GM12878 (cell line): ENCODE measurements at regions not wholly inside any gene's neighbourhood (a gene's known extent, or its start where the extent isn't known, plus 50 kb on each side); places are given as distances from the start of the nearest gene placed in this dataset.

ENCODE experiments used
- ATAC-seq: fragments of 200-7000 bp; cut with Tn5 transposase; 3 replicates; pipeline ENCODE4 v1.9.1; 2020; ENCODE audit warnings: mild to moderate bottlenecking, moderate library complexity
- BruUV-seq: library from RNA; stranded (reverse); fragments of 400-500 nt; replicated peaks from 2 replicates; lab custom pipeline; 2021; lab: Mats Ljungman, UMichigan
- CTCF ChIA-PET: fragments of 300-600 bp; sonication (Branson Sonifier 250); formaldehyde crosslinking; extraction: SDS; loops from one replicate; lab custom pipeline; 2021; ENCODE audit warnings: inconsistent platforms; lab: Yijun Ruan, JAX
- POLR2A ChIA-PET: fragments of 350-600 bp; formaldehyde crosslinking; extraction: SDS; loops from one replicate; lab custom pipeline; 2021; ENCODE audit warnings: inconsistent platforms; lab: Charles Lee
- RAD21 ChIA-PET: fragments of 300-600 bp; sonication (Branson Sonifier 250); formaldehyde crosslinking; loops from one replicate; lab custom pipeline; 2023; ENCODE audit warnings: antibody characterized with exemption; ENCODE audit not compliant: unreplicated experiment; lab: Charles Lee
- SMC1A ChIA-PET: fragments of 300-600 bp; sonication (Branson Sonifier 250); formaldehyde crosslinking; loops from one replicate; lab custom pipeline; 2023; ENCODE audit not compliant: unreplicated experiment, uncharacterized antibody; lab: Charles Lee
- DNase-seq: peaks from one replicate; pipeline ENCODE4 v3.0.0-alpha.2; 2011; ENCODE audit warnings: low read depth, low spot score
- FAIRE-seq: peaks from 3 replicates; lab custom pipeline; 2011; peaks lifted over from hg19 to GRCh38; lab: Jason Lieb, UNC
- H2AFZ ChIP-seq: 2 replicates; pipeline ENCODE4 v1.6.0; 2011; ENCODE audit warnings: low read depth, low read length, control low read depth; ENCODE audit not compliant: control insufficient read depth
- H3K27ac ChIP-seq: 2 replicates; pipeline ENCODE4 v1.5.1; 2011; ENCODE audit warnings: control low read depth; ENCODE audit not compliant: control insufficient read depth, insufficient read depth
- H3K27me3 ChIP-seq, 2 experiments: replicated peaks in 1 of 2; 2 replicates each; pipeline versions ENCODE4 v1.6.0 to v1.6.1; 2011; ENCODE audit warnings: low read length in 1 of 2; ENCODE audit not compliant: control insufficient read depth in 2 of 2, insufficient read depth in 2 of 2
- H3K36me3 ChIP-seq, 2 experiments: 2 replicates each; pipeline ENCODE4 v1.5.1; 2011; ENCODE audit warnings: low read length in 1 of 2; ENCODE audit not compliant: control insufficient read depth in 2 of 2, insufficient read depth in 2 of 2
- H3K4me1 ChIP-seq: 2 replicates; pipeline ENCODE4 v1.6.1; 2011; ENCODE audit warnings: mild to moderate bottlenecking, low read length, moderate library complexity, mixed read lengths; ENCODE audit not compliant: control insufficient read depth, insufficient read depth
- H3K4me2 ChIP-seq: 2 replicates; pipeline ENCODE4 v1.6.0; 2011; ENCODE audit warnings: control low read depth; ENCODE audit not compliant: control insufficient read depth, insufficient read depth
- H3K4me3 ChIP-seq: fragments of 200-600 bp; sonication (generic); 2 replicates; pipeline ENCODE4 v1.5.1; 2016
- H3K79me2 ChIP-seq: 2 replicates; pipeline ENCODE4 v1.6.0; 2011; ENCODE audit warnings: low read length; ENCODE audit not compliant: control insufficient read depth, insufficient read depth
- H3K9ac ChIP-seq: 2 replicates; pipeline ENCODE4 v1.8.0; 2011; ENCODE audit warnings: low read length, control low read depth, mixed read lengths; ENCODE audit not compliant: control insufficient read depth, insufficient read depth
- H3K9me3 ChIP-seq: replicated peaks from 3 replicates; pipeline ENCODE4 v1.5.1; 2011; ENCODE audit warnings: mild to moderate bottlenecking, low read length; ENCODE audit not compliant: control insufficient read depth, insufficient read depth
- H4K20me1 ChIP-seq: 2 replicates; pipeline ENCODE4 v1.6.0; 2011; ENCODE audit not compliant: control insufficient read depth, insufficient read depth
- ATF2 ChIP-seq: IDR thresholded peaks from 2 replicates; pipeline ENCODE4 v1.6.1; 2012; ENCODE audit warnings: low read length, inconsistent platforms
- ATF3 ChIP-seq: IDR thresholded peaks from 2 replicates; pipeline ENCODE4 v1.6.1; 2011; ENCODE audit warnings: low read depth, mild to moderate bottlenecking, low read length, moderate library complexity, borderline replicate concordance; ENCODE audit errors: extremely low read depth
- BACH1 ChIP-seq: fragments of 450-650 bp; IDR thresholded peaks from 2 replicates; pipeline ENCODE4 v1.6.1; 2017; ENCODE audit warnings: mild to moderate bottlenecking, borderline replicate concordance
- CBX3 ChIP-seq: fragments of 200-600 bp; sonication (generic); IDR thresholded peaks from 2 replicates; pipeline ENCODE4 v1.6.1; 2016; ENCODE audit warnings: low read depth, borderline replicate concordance
- CHD1 ChIP-seq: IDR thresholded peaks from 2 replicates; pipeline ENCODE4 v1.6.1; 2012; ENCODE audit warnings: low read depth, low read length, improper control_type of control experiment
- DPF2 ChIP-seq: fragments of 450-650 bp; IDR thresholded peaks from 2 replicates; pipeline ENCODE4 v1.6.1; 2017; ENCODE audit warnings: mild to moderate bottlenecking
- E2F4 ChIP-seq: IDR thresholded peaks from 2 replicates; pipeline ENCODE4 v1.6.1; 2012; ENCODE audit warnings: low read depth, low read length, improper control_type of control experiment
- EED ChIP-seq: sonication (generic); IDR thresholded peaks from 2 replicates; pipeline ENCODE4 v1.6.1; 2016; ENCODE audit warnings: antibody characterized with exemption, low read depth
- ESRRA ChIP-seq: IDR thresholded peaks from 2 replicates; pipeline ENCODE4 v1.6.1; 2012; ENCODE audit warnings: mild to moderate bottlenecking, low read length, improper control_type of control experiment
- ETV6 ChIP-seq, 2 experiments: fragments of 450-650 bp in 1 of 2; IDR thresholded peaks in 1 of 2; conservative IDR thresholded peaks in 1 of 2; 2 replicates each; pipeline ENCODE4 v1.6.1; 2014; ENCODE audit warnings: antibody characterized with exemption in 1 of 2, borderline replicate concordance in 1 of 2, low read depth in 1 of 2, mild to moderate bottlenecking in 1 of 2, moderate library complexity in 1 of 2
- FOS ChIP-seq: IDR thresholded peaks from 3 replicates; pipeline ENCODE4 v1.6.1; 2011; ENCODE audit warnings: borderline replicate concordance; ENCODE audit not compliant: insufficient read length; ENCODE audit errors: extremely low read depth
- KLF5 ChIP-seq: fragments of 450-650 bp; IDR thresholded peaks from 2 replicates; pipeline ENCODE4 v1.6.1; 2014; ENCODE audit warnings: mild to moderate bottlenecking; ENCODE audit not compliant: partially characterized antibody
- MEF2B ChIP-seq: fragments of 450-650 bp; IDR thresholded peaks from 2 replicates; pipeline ENCODE4 v1.6.1; 2018; ENCODE audit warnings: mild to moderate bottlenecking, moderate library complexity; ENCODE audit not compliant: partially characterized antibody, poor library complexity, severe bottlenecking
- MXI1 ChIP-seq: fragments of 150-350 bp; IDR thresholded peaks from 2 replicates; pipeline ENCODE4 v1.6.1; 2011; ENCODE audit warnings: low read depth, mild to moderate bottlenecking, inconsistent platforms, low read length, improper control_type of control experiment
- SREBF2 ChIP-seq: IDR thresholded peaks from 2 replicates; pipeline ENCODE4 v1.6.1; 2012; ENCODE audit warnings: mild to moderate bottlenecking, low read length
- WRNIP1 ChIP-seq: IDR thresholded peaks from 2 replicates; pipeline ENCODE4 v1.6.1; 2011; ENCODE audit warnings: low read depth, low read length, improper control_type of control experiment, borderline replicate concordance
- ZNF24 ChIP-seq: fragments of 450-650 bp; IDR thresholded peaks from 2 replicates; pipeline ENCODE4 v1.6.1; 2017; ENCODE audit warnings: antibody characterized with exemption, mild to moderate bottlenecking
- WGBS: methylation state at CpG from one replicate; pipeline ENCODE4 v1.1.6; 2016; ENCODE audit warnings: low lambda C conversion rate; ENCODE audit not compliant: insufficient replicate concordance, insufficient coverage; ENCODE audit errors: missing lambda C conversion rate; 5-methylcytosine and 5-hydroxymethylcytosine counted together
- in situ Hi-C: fragments of 300-500 bp; cut with MboI; formaldehyde crosslinking; loops from 9 replicates; pipeline ENCODE4 v1.14.3; 2018; ENCODE audit warnings: mixed read lengths
- intact Hi-C: fragments of 100-400 bp; cut with micrococcal nuclease; formaldehyde crosslinking; loops from one replicate; pipeline ENCODE4 v1.14.2; 2022; ENCODE audit not compliant: unreplicated experiment

- TF ChIP-seq ZNF24 (no peak), ATF3 (no peak), CBX3 (no peak), E2F4 (no peak)
These were observed 209.7 kb upstream of the TUT7 start (continued) for GRCh38 chr9:86563936-86564335.

GRCh38 chr9:86563350-86563749 is 209.1 kb upstream of the TUT7 start:
- TF ChIP-seq FOS (no peak), DPF2 (no peak), WRNIP1 (no peak), ETV6 (conservative IDR thresholded peaks at IDR 0.05 in 1 of 2, IDR thresholded peaks at IDR 0.05 in 1 of 2; ENCODE audit: borderline replicate concordance in 1 of 2, low read depth in 1 of 2) (no peak), BACH1 (no peak), CHD1 (no peak), MXI1 (no peak), EED (no peak), SREBF2 (no peak), MEF2B (no peak), KLF5 (no peak), ATF2 (no peak), ESRRA (no peak)
- FAIRE-seq (no peak), DNase-seq (no peak), ATAC-seq (no peak)
- RAD21 ChIA-PET: no interaction called here
- SMC1A ChIA-PET: no interaction called here
- no peak overlapping the region for H3K27ac ChIP-seq
- CTCF ChIA-PET: no interaction called here
- in situ Hi-C loops: no loop called here
- no TSS peak for BruUV-seq
- 43% methylated on average over 3 of the region's 3 CpGs for WGBS
- no peaks in the 10 kb centered on the region for H3K79me2 ChIP-seq
- H3K4me2 ChIP-seq: no peak overlapping the region
- no peak overlapping the region for H2AFZ ChIP-seq
- no peak overlapping the region for H3K9ac ChIP-seq
- no peaks in the 10 kb centered on the region for H3K4me1 ChIP-seq
- intact Hi-C loops: no loop called here
- H3K27me3 ChIP-seq: no peaks in the 10 kb centered on the region; a peak in 1 of 4 replicates
- no peaks in the 10 kb centered on the region; the same call in 2 of the 3 replicates for H3K9me3 ChIP-seq
- H3K4me3 ChIP-seq: no peak overlapping the region
- no peaks in the 10 kb centered on the region for H4K20me1 ChIP-seq
- H3K36me3 ChIP-seq: no peaks in the 10 kb centered on the region
- POLR2A ChIA-PET: no interaction called here
